Upper lobe of right lung (tissue), 1 donor: ENCODE measurements at regions not wholly inside any gene's neighbourhood (a gene's known extent, or its start where the extent isn't known, plus 50 kb on each side); places are given as distances from the start of the nearest gene placed in this dataset.

Experiments used
- ATAC-seq: fragments of 200-7000 bp; cut with Tn5 transposase; one replicate; pipeline ENCODE4 v1.9.1; 2020; ENCODE audit warnings: mild to moderate bottlenecking, moderate library complexity
- DNase-seq: peaks from one replicate; pipeline ENCODE4 v3.0.0-alpha.2; 2020
- H3K27ac ChIP-seq: fragments of 200-600 bp; one replicate; pipeline ENCODE4 v1.8.0; 2022
- H3K27me3 ChIP-seq: fragments of 200-600 bp; one replicate; pipeline ENCODE4 v1.8.0; 2022; ENCODE audit warnings: mild to moderate bottlenecking
- H3K36me3 ChIP-seq: fragments of 200-600 bp; one replicate; pipeline ENCODE4 v1.8.0; 2022
- H3K4me1 ChIP-seq: fragments of 200-600 bp; one replicate; pipeline ENCODE4 v1.8.0; 2022
- H3K4me3 ChIP-seq: fragments of 200-600 bp; one replicate; pipeline ENCODE4 v1.8.0; 2022; ENCODE audit warnings: mild to moderate bottlenecking
- H3K9me3 ChIP-seq: fragments of 200-600 bp; one replicate; pipeline ENCODE4 v1.8.0; 2022
- intact Hi-C: fragments of 100-400 bp; cut with DNase I; formaldehyde crosslinking; loops from one replicate; pipeline ENCODE4 v1.11.0; 2022
- TF ChIP-seq, protein P1 (sequence below): fragments of 200-600 bp; IDR thresholded peaks from one replicate; pipeline ENCODE4 v1.8.0; 2022; ENCODE audit warnings: antibody characterized with exemption
- donor health status: DM: no; HTN: yes; CAD: no; lungs with severe emphysema.

DNA sequence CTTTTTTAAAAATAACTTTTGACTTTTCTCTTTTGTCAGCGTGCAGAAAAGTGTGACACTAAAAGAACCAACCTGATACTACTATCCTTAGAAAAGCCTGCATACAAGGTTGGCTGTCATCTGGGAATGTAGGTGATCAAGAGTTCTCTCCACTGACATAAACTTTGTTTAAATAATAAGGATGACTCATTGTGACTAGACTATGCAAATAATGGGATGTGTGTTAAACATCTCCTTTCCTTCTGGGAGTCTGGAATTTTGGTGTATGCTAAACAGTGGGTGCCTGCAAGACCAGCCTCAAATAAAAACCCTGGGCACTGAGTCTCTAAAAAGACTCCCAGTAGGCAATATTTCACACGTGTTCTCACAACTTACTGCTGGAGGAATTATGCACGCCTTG lies 373.4 kb downstream of the CNTNAP4 start:
- H3K9me3 ChIP-seq: no peaks in the 10 kb centered on the region
- TF ChIP-seq, protein P1, sequence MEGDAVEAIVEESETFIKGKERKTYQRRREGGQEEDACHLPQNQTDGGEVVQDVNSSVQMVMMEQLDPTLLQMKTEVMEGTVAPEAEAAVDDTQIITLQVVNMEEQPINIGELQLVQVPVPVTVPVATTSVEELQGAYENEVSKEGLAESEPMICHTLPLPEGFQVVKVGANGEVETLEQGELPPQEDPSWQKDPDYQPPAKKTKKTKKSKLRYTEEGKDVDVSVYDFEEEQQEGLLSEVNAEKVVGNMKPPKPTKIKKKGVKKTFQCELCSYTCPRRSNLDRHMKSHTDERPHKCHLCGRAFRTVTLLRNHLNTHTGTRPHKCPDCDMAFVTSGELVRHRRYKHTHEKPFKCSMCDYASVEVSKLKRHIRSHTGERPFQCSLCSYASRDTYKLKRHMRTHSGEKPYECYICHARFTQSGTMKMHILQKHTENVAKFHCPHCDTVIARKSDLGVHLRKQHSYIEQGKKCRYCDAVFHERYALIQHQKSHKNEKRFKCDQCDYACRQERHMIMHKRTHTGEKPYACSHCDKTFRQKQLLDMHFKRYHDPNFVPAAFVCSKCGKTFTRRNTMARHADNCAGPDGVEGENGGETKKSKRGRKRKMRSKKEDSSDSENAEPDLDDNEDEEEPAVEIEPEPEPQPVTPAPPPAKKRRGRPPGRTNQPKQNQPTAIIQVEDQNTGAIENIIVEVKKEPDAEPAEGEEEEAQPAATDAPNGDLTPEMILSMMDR: no peak
- H3K27me3 ChIP-seq: no peaks in the 10 kb centered on the region
- no peaks in the 10 kb centered on the region for H3K36me3 ChIP-seq
- ATAC-seq (no peak), DNase-seq (no peak)
- H3K4me3 ChIP-seq: no peak overlapping the region
- no peak overlapping the region for H3K27ac ChIP-seq
- H3K4me1 ChIP-seq: no peaks in the 10 kb centered on the region
- intact Hi-C loops: no loop called here

DNA sequence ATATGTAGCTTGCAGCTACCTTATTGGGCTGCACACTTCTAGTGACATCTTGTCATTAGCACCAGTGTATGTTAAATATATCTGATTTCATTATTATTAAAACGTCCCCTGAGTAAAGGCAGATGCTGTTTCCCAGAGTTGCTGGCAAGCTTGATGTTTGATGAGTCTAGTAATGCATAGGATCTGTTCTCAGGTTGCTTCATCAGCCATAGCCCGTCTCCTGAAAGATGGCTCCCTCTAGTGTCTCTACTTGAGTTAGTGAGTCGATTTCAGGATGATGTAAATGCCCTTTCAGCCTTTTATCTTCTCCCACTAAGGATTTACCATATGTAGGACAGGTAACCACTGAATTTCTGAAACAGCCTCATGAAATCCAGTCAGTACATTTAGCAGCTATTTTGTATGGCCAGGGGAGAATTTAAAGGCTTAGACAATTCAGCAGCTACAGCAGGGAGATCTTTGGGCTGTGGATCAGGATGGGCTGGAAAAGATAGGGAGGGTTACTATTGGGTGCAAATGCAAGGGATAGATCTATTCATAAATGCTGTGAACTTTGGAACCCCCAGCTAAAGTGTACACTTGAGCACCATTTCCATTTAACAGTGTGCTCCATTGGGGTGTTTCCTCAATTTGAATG lies 376.3 kb downstream of the CNTNAP4 start:
- Histone ChIP-seq H3K4me3 (no peak overlapping the region), H3K9me3 (no peaks in the 10 kb centered on the region), H3K27me3 (no peaks in the 10 kb centered on the region), H3K27ac (no peak overlapping the region), H3K4me1 (no peaks in the 10 kb centered on the region), H3K36me3 (no peaks in the 10 kb centered on the region)
- DNase-seq (no peak), ATAC-seq (peak; percentile 43)
- intact Hi-C loops: no loop called here
- TF ChIP-seq, protein P1: peak; percentile 41

DNA sequence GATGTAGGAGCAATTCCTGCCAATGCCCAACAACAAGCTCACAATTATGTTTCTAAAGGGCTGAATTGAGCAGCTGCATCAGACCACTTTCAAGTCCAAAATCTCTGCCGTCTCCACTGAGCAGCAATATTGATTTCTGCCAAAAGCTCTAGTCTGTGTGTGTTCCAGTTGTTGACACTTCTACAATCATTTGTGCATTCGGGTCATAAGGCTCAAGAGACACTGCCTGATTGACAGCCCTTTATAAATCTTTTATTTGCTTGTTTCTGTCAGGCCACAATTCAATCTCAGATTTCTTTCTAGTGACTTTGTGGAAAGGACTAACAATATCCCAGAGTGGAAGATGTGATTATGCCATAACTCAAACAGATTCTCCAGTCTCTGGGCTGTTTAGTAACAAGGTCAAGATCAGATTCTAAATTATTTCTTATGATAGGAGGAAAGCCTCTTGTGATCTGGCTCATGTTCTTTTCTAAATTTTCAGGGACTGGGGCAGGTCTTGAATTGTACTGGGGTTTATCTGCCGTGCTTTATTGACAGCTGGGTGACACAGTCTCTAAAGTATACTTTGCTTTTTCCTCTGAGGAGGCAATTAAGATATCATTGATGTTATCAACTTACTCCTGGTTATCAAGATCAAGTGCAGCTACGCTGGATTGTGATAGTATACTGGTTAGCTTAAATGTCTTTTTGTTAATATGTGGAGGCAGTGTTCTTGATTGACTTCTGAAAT lies 377.1 kb downstream of the CNTNAP4 start:
- no peaks in the 10 kb centered on the region for H3K27me3 ChIP-seq
- TF ChIP-seq, protein P1: no peak
- DNase-seq: no peak
- H3K4me3 ChIP-seq: no peak overlapping the region
- no peaks in the 10 kb centered on the region for H3K4me1 ChIP-seq
- no peaks in the 10 kb centered on the region for H3K36me3 ChIP-seq
- no peak for ATAC-seq
- H3K27ac ChIP-seq: no peak overlapping the region
- H3K9me3 ChIP-seq: no peaks in the 10 kb centered on the region
- intact Hi-C loops: no loop called here

DNA sequence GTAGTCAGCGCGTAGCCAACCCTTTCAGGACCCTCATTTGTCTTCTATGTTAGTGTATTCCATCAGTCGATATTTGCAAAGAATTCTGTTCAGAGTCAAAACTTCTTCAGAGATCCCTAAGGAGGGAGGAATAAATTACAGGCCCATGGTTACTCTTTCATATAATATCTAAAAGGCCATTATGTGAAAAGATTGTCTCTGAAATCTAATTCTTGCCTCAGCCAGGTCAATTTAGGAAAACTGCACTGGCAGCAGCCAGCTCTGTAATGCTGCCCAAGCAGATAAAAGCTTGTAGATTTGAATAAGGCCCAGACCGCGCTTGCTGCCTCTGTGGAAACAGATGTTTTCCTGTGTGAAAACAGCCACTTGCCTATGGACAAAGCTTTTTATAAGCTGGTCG lies 379.8 kb downstream of the CNTNAP4 start:
- no peak for DNase-seq
- TF ChIP-seq, protein P1: no peak
- H3K4me1 ChIP-seq: no peaks in the 10 kb centered on the region
- no peaks in the 10 kb centered on the region for H3K36me3 ChIP-seq
- H3K4me3 ChIP-seq: no peak overlapping the region
- H3K27ac ChIP-seq: no peak overlapping the region
- H3K27me3 ChIP-seq: no peaks in the 10 kb centered on the region
- intact Hi-C loops: no loop called here
- ATAC-seq: no peak
- H3K9me3 ChIP-seq: no peaks in the 10 kb centered on the region

DNA sequence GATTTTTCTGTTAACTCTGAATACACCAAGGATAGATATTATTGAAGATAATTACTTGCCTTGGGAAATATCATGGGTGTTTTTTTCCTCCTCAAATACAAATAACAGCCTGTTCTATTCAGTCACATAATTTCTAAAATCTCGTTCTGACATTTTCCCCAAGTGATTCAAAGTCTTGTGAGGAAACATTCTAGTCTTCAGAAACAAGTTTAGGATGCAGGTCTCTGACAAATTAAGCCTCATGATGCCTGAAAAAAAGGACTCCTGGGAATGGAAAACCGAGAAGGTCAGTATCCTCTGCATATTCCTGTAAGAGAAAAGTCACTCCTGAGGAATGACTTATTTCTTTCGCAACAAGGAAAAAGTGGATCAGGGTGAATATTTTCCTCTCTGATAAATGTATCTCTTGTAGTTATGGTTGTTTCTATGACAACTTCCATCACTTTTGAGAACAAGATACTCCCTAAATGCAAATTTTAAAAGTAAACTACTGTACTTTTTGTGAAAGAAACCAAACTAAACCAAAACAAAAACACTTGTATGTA lies 384.6 kb downstream of the CNTNAP4 start:
- intact Hi-C loops: no loop called here
- H3K4me1 ChIP-seq: no peaks in the 10 kb centered on the region
- ATAC-seq (no peak), DNase-seq (no peak)
- no peaks in the 10 kb centered on the region for H3K36me3 ChIP-seq
- TF ChIP-seq, protein P1: no peak
- H3K9me3 ChIP-seq: no peaks in the 10 kb centered on the region
- no peak overlapping the region for H3K27ac ChIP-seq
- no peak overlapping the region for H3K4me3 ChIP-seq
- no peaks in the 10 kb centered on the region for H3K27me3 ChIP-seq
